Activated naive CD4-positive, alpha-beta T cell treated with anti-CD3 and anti-CD28 coated beads, Interleukin-2, amount 10 ng/mL, durations not matched to agents 7 days and 5 days (primary cell): ENCODE measurements at regions not wholly inside any gene's neighbourhood (a gene's known extent, or its start where the extent isn't known, plus 50 kb on each side); places are given as distances from the start of the nearest gene placed in this dataset.

ENCODE experiments used
- CTCF ChIA-PET: fragments of 350-600 bp; sonication (Branson Sonifier 250); formaldehyde crosslinking; loops from one replicate; lab custom pipeline; 2021; ENCODE audit warnings: antibody characterized with exemption; lab: Charles Lee
- DNase-seq: peaks from one replicate; pipeline ENCODE4 v3.0.0-alpha.2; 2020
- H3K27ac Mint-ChIP-seq: one replicate; pipeline ENCODE4 v1.8.0; 2021; ENCODE audit warnings: mild to moderate bottlenecking, moderate library complexity, mixed read lengths
- H3K27me3 Mint-ChIP-seq: one replicate; pipeline ENCODE4 v1.8.0; 2021; ENCODE audit warnings: mild to moderate bottlenecking, mixed read lengths
- H3K36me3 Mint-ChIP-seq: one replicate; pipeline ENCODE4 v1.8.0; 2021; ENCODE audit warnings: mixed read lengths
- H3K4me1 Mint-ChIP-seq: one replicate; pipeline ENCODE4 v1.8.0; 2021; ENCODE audit warnings: mixed read lengths
- H3K4me3 Mint-ChIP-seq: one replicate; pipeline ENCODE4 v1.8.0; 2021; ENCODE audit warnings: mild to moderate bottlenecking, moderate library complexity, mixed read lengths
- H3K9me3 Mint-ChIP-seq: one replicate; pipeline ENCODE4 v1.8.0; 2021; ENCODE audit warnings: mixed read lengths

GRCh38 chr11:37574361-37574760 lies 976.3 kb upstream of the RAG2 start:
- H3K4me1 Mint-ChIP-seq, result no peaks in the 10 kb centered on the region
- peaks cover 10% of the 10 kb centered on the region for H3K9me3 Mint-ChIP-seq
- no peaks in the 10 kb centered on the region for H3K36me3 Mint-ChIP-seq
- DNase-seq, result no peak
- H3K27me3 Mint-ChIP-seq, result no peaks in the 10 kb centered on the region
- H3K4me3 Mint-ChIP-seq, result no peak overlapping the region
- no peak overlapping the region for H3K27ac Mint-ChIP-seq
- CTCF ChIA-PET, result no interaction called here

DNA sequence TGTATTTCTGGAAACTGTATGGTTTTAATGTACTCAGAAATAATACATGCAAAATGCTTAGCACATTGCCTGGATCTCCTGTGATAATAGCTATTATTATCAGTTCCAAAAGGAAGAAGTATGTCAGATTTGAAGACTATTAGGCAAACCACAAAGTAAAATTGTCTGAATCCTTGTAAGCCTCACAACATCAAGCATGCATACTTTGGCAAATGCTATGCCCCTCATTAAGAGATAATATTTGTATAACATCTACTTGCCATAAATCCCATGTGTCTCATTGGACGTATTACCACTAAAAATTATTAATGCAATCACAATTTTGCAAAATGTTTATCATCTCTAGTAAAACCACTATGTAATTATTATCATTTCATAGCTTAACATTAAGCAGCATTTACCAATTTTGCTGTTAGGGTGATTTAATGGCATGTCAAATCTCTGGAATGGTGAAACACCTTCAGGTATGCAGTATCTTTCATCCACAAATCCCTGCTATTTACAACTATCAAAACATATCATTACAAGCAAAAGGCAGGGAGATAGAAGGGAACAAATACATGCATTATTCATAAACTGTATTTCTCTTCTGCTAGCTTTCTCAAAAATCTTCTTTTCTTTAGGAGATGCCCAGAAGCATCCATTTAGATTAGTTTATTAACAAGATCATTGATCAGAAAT lies 974.6 kb upstream of the RAG2 start:
- CTCF ChIA-PET, result no interaction called here
- Mint-ChIP-seq H3K27ac (no peak overlapping the region), H3K27me3 (no peaks in the 10 kb centered on the region), H3K4me3 (no peak overlapping the region), H3K4me1 (no peaks in the 10 kb centered on the region), H3K36me3 (no peaks in the 10 kb centered on the region), H3K9me3 (peaks cover 6% of the 10 kb centered on the region)
- no peak for DNase-seq

DNA sequence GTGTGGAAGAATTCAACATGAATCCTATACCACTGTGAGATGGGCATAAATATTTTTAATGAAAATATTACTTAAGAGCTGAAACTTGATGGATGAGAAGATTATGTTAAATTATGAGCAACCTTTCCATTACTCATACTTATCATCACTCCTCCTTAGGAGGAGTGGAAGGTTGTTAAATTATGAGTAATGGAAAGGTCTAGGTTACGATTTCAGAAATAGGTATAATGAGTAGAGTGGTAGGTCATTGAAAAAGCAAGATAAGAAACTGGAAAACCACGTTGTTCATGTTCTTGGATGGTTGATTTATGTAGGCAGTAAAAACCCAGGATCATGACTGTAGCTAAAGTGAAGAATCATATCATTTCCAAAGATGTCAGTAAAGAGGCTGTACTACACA lies 973.2 kb upstream of the RAG2 start:
- no peaks in the 10 kb centered on the region for H3K27me3 Mint-ChIP-seq
- H3K4me1 Mint-ChIP-seq, result no peaks in the 10 kb centered on the region
- CTCF ChIA-PET, result no interaction called here
- no peak overlapping the region for H3K27ac Mint-ChIP-seq
- H3K36me3 Mint-ChIP-seq, result no peaks in the 10 kb centered on the region
- peaks cover 7% of the 10 kb centered on the region for H3K9me3 Mint-ChIP-seq
- no peak overlapping the region for H3K4me3 Mint-ChIP-seq
- no peak for DNase-seq

DNA sequence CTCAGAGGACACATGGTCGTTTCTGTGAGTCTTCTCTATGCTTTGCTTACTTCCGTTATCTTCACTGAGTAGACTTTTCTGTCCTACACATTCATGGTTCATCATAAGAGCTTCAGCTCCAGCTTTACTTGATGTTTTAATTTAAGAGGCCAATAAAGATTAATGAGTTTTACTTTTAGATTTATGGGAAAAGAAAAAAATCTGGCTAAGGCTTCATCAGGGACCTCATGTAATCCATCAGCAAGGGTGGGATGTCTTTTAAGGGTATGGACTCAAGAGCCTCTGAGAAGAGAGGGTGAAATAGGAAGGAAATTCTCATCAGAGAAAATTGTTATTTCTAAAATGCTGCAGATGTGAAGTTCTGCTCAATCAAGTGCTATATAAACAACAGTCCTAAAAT lies 963.0 kb upstream of the RAG2 start:
- Mint-ChIP-seq H3K4me3 (no peak overlapping the region), H3K27me3 (no peaks in the 10 kb centered on the region), H3K9me3 (peaks cover 9% of the 10 kb centered on the region), H3K36me3 (no peaks in the 10 kb centered on the region), H3K4me1 (no peaks in the 10 kb centered on the region), H3K27ac (no peak overlapping the region)
- CTCF ChIA-PET, result no interaction called here
- DNase-seq, result no peak

- Mint-ChIP-seq H3K9me3 (peaks cover 9% of the 10 kb centered on the region), H3K36me3 (no peaks in the 10 kb centered on the region), H3K27me3 (no peaks in the 10 kb centered on the region), H3K4me1 (no peaks in the 10 kb centered on the region), H3K27ac (no peak overlapping the region), H3K4me3 (no peak overlapping the region)
- CTCF ChIA-PET, result no interaction called here
- DNase-seq, result no peak
Observed at GRCh38 chr11:37560346-37560745, 962.3 kb upstream of the RAG2 start.

DNA sequence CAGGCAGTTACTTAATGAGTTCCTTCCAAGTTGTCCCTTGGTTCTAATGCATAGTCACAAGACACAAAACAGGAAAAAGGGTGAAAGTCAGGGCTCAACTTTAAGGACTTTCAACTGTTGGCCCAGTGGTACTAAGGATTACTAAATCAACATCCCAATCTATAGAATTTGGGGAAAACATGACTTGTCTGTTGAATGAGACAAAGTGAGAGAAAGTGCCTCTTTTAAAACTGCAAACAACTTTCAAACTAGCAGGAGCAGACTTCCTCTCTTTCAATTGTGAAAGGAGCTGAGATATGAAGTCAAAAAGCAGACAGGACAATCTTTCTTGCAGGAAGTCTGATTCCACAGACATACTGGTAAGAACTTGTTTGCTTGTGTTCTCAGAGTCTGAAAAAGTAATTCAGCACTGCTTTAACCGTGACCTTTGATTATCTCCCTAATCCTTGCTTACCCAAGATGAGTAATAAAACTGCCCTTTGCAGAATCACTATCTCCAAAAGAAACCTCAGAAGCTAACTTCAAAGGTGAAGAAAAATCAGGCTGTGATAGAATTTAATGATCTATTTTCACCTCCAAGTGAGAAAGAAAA lies 960.7 kb upstream of the RAG2 start:
- no peak overlapping the region for H3K27ac Mint-ChIP-seq
- H3K4me3 Mint-ChIP-seq, result no peak overlapping the region
- H3K4me1 Mint-ChIP-seq, result no peaks in the 10 kb centered on the region
- no peak for DNase-seq
- H3K27me3 Mint-ChIP-seq, result no peaks in the 10 kb centered on the region
- CTCF ChIA-PET, result no interaction called here
- H3K36me3 Mint-ChIP-seq, result no peaks in the 10 kb centered on the region
- H3K9me3 Mint-ChIP-seq, result peaks cover 7% of the 10 kb centered on the region

DNA sequence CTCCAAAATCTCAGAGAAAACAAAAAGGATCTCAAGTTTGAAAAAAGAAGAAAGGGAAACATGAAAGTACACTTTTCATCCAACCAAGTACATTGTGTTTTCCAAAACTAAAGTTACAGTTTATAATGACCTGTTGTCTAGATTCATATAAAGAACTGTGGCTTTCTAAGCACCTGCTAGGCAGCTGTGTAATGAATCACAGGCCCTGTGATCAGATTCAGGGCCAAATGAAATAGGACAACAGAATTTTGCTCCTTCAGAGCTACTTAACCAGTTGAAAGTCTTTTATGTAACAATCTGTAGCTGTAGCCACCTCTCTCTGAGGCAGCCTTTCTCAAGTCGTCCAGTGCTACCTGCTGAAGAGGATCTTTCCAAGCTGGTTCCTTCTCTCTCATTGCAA lies 960.0 kb upstream of the RAG2 start:
- no peak for DNase-seq
- H3K27me3 Mint-ChIP-seq, result no peaks in the 10 kb centered on the region
- no peak overlapping the region for H3K27ac Mint-ChIP-seq
- no peaks in the 10 kb centered on the region for H3K4me1 Mint-ChIP-seq
- no peaks in the 10 kb centered on the region for H3K36me3 Mint-ChIP-seq
- no peak overlapping the region for H3K4me3 Mint-ChIP-seq
- CTCF ChIA-PET, result no interaction called here
- peaks cover 7% of the 10 kb centered on the region for H3K9me3 Mint-ChIP-seq

DNA sequence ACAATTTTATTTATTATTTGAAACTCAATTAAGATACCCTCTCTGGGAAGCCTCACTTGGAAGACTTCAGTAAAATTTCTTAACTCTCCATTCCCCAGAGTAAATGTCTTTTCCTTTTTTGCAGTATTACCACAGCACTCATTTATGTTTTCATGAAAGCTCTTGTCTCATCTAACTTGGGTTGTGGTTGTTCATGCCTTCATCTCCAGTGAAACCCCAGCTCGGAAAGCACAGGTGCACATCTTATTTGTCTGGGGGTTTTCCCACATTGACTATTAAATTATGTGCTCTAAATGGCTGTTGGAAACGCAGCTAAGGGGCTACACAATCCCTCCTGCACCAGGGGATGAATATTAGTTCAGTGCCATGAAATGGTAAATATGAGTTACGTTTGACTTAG lies 954.2 kb upstream of the RAG2 start:
- Mint-ChIP-seq H3K4me1 (no peaks in the 10 kb centered on the region), H3K27ac (no peak overlapping the region), H3K9me3 (peaks cover 6% of the 10 kb centered on the region), H3K4me3 (no peak overlapping the region), H3K36me3 (no peaks in the 10 kb centered on the region), H3K27me3 (no peaks in the 10 kb centered on the region)
- CTCF ChIA-PET, result no interaction called here
- DNase-seq, result no peak

DNA sequence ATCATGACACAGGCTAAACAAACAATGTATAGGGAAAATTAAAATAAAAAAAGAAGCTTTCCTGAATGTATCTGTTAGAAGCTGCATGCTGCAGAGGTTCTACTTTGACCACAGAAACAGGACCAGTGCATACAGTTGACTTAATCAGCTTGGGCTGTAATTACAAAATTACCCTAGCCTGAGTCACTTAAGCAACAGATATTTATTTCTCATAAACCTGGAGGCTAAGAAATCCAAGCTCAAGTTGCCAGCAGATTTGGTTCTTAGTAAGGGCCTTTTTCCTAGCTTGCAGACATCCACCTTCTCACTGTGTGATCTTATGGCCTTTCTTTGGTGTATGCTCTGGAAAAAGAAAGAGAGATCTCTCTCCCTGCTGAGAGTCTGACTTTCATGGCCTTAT lies 946.5 kb upstream of the RAG2 start:
- Mint-ChIP-seq H3K27me3 (no peaks in the 10 kb centered on the region), H3K4me1 (no peaks in the 10 kb centered on the region), H3K36me3 (no peaks in the 10 kb centered on the region), H3K27ac (no peak overlapping the region), H3K9me3 (peaks cover 20% of the 10 kb centered on the region), H3K4me3 (no peak overlapping the region)
- DNase-seq, result no peak
- CTCF ChIA-PET, result no interaction called here

- H3K36me3 Mint-ChIP-seq, result no peaks in the 10 kb centered on the region
- H3K27me3 Mint-ChIP-seq, result no peaks in the 10 kb centered on the region
- CTCF ChIA-PET, result no interaction called here
- no peak overlapping the region for H3K27ac Mint-ChIP-seq
- H3K4me1 Mint-ChIP-seq, result no peaks in the 10 kb centered on the region
- no peak for DNase-seq
- peaks cover 17% of the 10 kb centered on the region for H3K9me3 Mint-ChIP-seq
- H3K4me3 Mint-ChIP-seq, result no peak overlapping the region
Observed at GRCh38 chr11:37533830-37534229, 935.8 kb upstream of the RAG2 start.

DNA sequence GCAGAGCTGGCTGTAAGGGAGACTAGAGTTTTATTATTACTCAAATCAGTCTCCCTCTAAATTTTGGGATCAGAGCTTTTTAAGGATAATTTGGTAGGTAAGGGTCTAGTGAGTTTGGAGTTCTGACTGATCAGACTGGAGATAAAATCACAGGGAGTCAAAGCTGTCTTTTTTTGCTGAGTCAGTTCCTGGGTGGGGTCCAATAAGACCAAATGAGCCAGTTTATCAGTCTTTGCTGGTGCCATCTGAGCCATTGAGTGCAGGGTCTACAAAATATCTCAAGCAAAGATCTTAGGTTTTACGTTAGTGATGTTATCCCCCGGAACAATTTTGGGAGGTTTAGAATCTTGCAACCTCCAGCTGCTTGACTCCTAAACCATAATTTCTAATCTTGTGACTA lies 935.1 kb upstream of the RAG2 start:
- DNase-seq, result no peak
- Mint-ChIP-seq H3K4me3 (no peak overlapping the region), H3K9me3 (peaks cover 20% of the 10 kb centered on the region), H3K27me3 (no peaks in the 10 kb centered on the region), H3K4me1 (no peaks in the 10 kb centered on the region), H3K36me3 (no peaks in the 10 kb centered on the region), H3K27ac (no peak overlapping the region)
- CTCF ChIA-PET, result no interaction called here

- Mint-ChIP-seq H3K4me1 (no peaks in the 10 kb centered on the region), H3K4me3 (no peak overlapping the region), H3K9me3 (peaks cover 21% of the 10 kb centered on the region), H3K36me3 (no peaks in the 10 kb centered on the region), H3K27ac (no peak overlapping the region), H3K27me3 (no peaks in the 10 kb centered on the region)
- CTCF ChIA-PET, result no interaction called here
- no peak for DNase-seq
Observed at GRCh38 chr11:37532271-37532670, 934.2 kb upstream of the RAG2 start.

GRCh38 chr11:37527545-37527944 lies 929.5 kb upstream of the RAG2 start:
- Mint-ChIP-seq H3K27me3 (no peaks in the 10 kb centered on the region), H3K27ac (no peak overlapping the region), H3K9me3 (peaks cover 28% of the 10 kb centered on the region), H3K4me1 (no peaks in the 10 kb centered on the region), H3K36me3 (no peaks in the 10 kb centered on the region), H3K4me3 (no peak overlapping the region)
- CTCF ChIA-PET, result no interaction called here
- DNase-seq, result no peak

- Mint-ChIP-seq H3K4me3 (no peak overlapping the region), H3K27ac (no peak overlapping the region), H3K36me3 (no peaks in the 10 kb centered on the region), H3K27me3 (no peaks in the 10 kb centered on the region), H3K4me1 (no peaks in the 10 kb centered on the region), H3K9me3 (peaks cover 28% of the 10 kb centered on the region)
- CTCF ChIA-PET, result no interaction called here
- no peak for DNase-seq
Observed at GRCh38 chr11:37525336-37525735, 927.3 kb upstream of the RAG2 start.

DNA sequence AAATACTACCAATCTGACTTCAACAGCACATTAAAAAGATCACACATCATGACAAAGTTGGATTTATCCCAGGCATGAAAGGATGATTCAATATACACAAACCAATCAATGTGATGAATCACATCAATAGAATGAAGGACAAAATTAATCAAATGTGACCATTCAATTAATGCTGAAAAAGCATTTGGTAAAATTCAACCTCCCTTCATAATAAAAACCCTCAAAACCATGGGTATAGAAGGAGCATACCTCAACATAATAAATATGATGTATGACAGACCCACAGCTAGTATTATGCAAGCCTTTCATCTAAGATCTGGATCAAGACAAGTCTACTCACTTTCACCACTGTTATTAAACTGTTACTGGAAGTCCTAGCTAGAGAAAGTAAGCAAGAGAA lies 921.7 kb upstream of the RAG2 start:
- CTCF ChIA-PET, result no interaction called here
- Mint-ChIP-seq H3K27me3 (no peaks in the 10 kb centered on the region), H3K4me3 (no peak overlapping the region), H3K4me1 (no peaks in the 10 kb centered on the region), H3K9me3 (peaks cover 22% of the 10 kb centered on the region), H3K36me3 (no peaks in the 10 kb centered on the region), H3K27ac (no peak overlapping the region)
- no peak for DNase-seq
